Myocyte (in vitro differentiated cells): ENCODE measurements at regions not wholly inside any gene's neighbourhood (a gene's known extent, or its start where the extent isn't known, plus 50 kb on each side); places are given as distances from the start of the nearest gene placed in this dataset.

Experiments
- DNase-seq: peaks from one replicate; pipeline ENCODE4 v3.0.0-alpha.2; 2012; ENCODE audit warnings: low read depth

GRCh38 chrX:149157976-149158375 is 347.1 kb downstream of the IDS start:
- DNase-seq, result no peak

- no peak for DNase-seq
Measured at GRCh38 chrX:149152941-149153340, 352.2 kb downstream of the IDS start.

- peak; percentile 86 for DNase-seq
Measured at GRCh38 chrX:149151805-149152757, 353.0 kb downstream of the IDS start.

- DNase-seq, result peak; percentile 24
Measured at GRCh38 chrX:149145845-149146285, 359.2 kb downstream of the IDS start.

- DNase-seq, result no peak
Measured at GRCh38 chrX:149131774-149132173, 373.3 kb downstream of the IDS start.

GRCh38 chrX:149129767-149130166 is 375.3 kb downstream of the IDS start:
- DNase-seq, result no peak

- DNase-seq, result no peak
Measured at GRCh38 chrX:149124526-149125108, 380.5 kb downstream of the IDS start.

GRCh38 chrX:149121206-149121920 is 383.7 kb downstream of the IDS start:
- DNase-seq, result no peak

- DNase-seq, result no peak
Measured at GRCh38 chrX:149120459-149120858, 384.6 kb downstream of the IDS start.

- no peak for DNase-seq
Measured at GRCh38 chrX:149114874-149115273, 390.2 kb downstream of the IDS start.

GRCh38 chrX:149114001-149114400 is 391.1 kb downstream of the IDS start:
- no peak for DNase-seq

- DNase-seq, result no peak
Measured at GRCh38 chrX:149097786-149098185, 407.3 kb downstream of the IDS start.

- DNase-seq, result no peak
Measured at GRCh38 chrX:149092179-149092578, 412.9 kb downstream of the IDS start.

- no peak for DNase-seq
Measured at GRCh38 chrX:149079805-149080406, 425.2 kb downstream of the IDS start.

- peak; percentile 24 for DNase-seq
Measured at GRCh38 chrX:149074398-149074797, 430.7 kb downstream of the IDS start.

GRCh38 chrX:149073479-149073878 is 431.6 kb downstream of the IDS start:
- no peak for DNase-seq

GRCh38 chrX:149069899-149070298 is 435.2 kb downstream of the IDS start:
- DNase-seq, result no peak

- DNase-seq, result peak; percentile 47
Measured at GRCh38 chrX:149060921-149061320, 444.2 kb downstream of the IDS start.
